OCI-LY1 (cell line): ENCODE measurements at regions not wholly inside any gene's neighbourhood (a gene's known extent, or its start where the extent isn't known, plus 50 kb on each side); places are given as distances from the start of the nearest gene placed in this dataset.

Experiments
- EZH2 ChIP-seq: fragments of 200-600 bp; sonication (generic), shearing (Covaris generic); IDR thresholded peaks from 2 replicates; pipeline ENCODE4 v1.8.0; 2017; ENCODE audit warnings: borderline replicate concordance, mixed run types, mild to moderate bottlenecking, antibody characterized with exemption, low read length, moderate library complexity, mixed read lengths
- TF ChIP-seq, protein P1 (sequence below): fragments of 200-600 bp; sonication (generic), shearing (Covaris generic); IDR thresholded peaks from 2 replicates; pipeline ENCODE4 v1.5.1; 2017; ENCODE audit warnings: mild to moderate bottlenecking, antibody characterized with exemption, low read length, moderate library complexity, mixed read lengths

- TF ChIP-seq, protein P1, sequence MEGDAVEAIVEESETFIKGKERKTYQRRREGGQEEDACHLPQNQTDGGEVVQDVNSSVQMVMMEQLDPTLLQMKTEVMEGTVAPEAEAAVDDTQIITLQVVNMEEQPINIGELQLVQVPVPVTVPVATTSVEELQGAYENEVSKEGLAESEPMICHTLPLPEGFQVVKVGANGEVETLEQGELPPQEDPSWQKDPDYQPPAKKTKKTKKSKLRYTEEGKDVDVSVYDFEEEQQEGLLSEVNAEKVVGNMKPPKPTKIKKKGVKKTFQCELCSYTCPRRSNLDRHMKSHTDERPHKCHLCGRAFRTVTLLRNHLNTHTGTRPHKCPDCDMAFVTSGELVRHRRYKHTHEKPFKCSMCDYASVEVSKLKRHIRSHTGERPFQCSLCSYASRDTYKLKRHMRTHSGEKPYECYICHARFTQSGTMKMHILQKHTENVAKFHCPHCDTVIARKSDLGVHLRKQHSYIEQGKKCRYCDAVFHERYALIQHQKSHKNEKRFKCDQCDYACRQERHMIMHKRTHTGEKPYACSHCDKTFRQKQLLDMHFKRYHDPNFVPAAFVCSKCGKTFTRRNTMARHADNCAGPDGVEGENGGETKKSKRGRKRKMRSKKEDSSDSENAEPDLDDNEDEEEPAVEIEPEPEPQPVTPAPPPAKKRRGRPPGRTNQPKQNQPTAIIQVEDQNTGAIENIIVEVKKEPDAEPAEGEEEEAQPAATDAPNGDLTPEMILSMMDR, result no peak
- no peak for TF ChIP-seq EZH2
Observed at GRCh38 chr3:187870360-187871203, 125.3 kb upstream of the BCL6 start.
